Left ventricle myocardium inferior (tissue), 1 donor: ENCODE measurements at regions not wholly inside any gene's neighbourhood (a gene's known extent, or its start where the extent isn't known, plus 50 kb on each side); places are given as distances from the start of the nearest gene placed in this dataset.

ENCODE experiments used
- DNase-seq: peaks from one replicate; pipeline ENCODE4 v3.0.0-alpha.2; 2020
- H3K27ac ChIP-seq: fragments of 200-600 bp; replicated peaks from 2 replicates; pipeline ENCODE4 v1.8.0; 2021
- H3K27me3 ChIP-seq: fragments of 200-600 bp; 2 replicates; pipeline ENCODE4 v1.8.0; 2021; ENCODE audit warnings: low read depth
- H3K36me3 ChIP-seq: fragments of 200-600 bp; 2 replicates; pipeline ENCODE4 v1.8.0; 2021
- H3K4me1 ChIP-seq: fragments of 200-600 bp; 2 replicates; pipeline ENCODE4 v1.8.0; 2021
- H3K4me3 ChIP-seq: fragments of 200-600 bp; 2 replicates; pipeline ENCODE4 v1.8.0; 2021; ENCODE audit warnings: mild to moderate bottlenecking, moderate library complexity
- H3K9me3 ChIP-seq: fragments of 200-600 bp; replicated peaks from 2 replicates; pipeline ENCODE4 v1.8.0; 2021
- intact Hi-C: fragments of 100-400 bp; cut with micrococcal nuclease; formaldehyde crosslinking; loops from one replicate; pipeline ENCODE4 v1.11.0; 2022
- TF ChIP-seq, protein P1 (sequence below): fragments of 200-600 bp; IDR thresholded peaks from 2 replicates; pipeline ENCODE4 v1.8.0; 2021; ENCODE audit warnings: antibody characterized with exemption, mild to moderate bottlenecking, borderline replicate concordance
- donor health status: DM: no; HTN: yes; CAD: no; lungs with severe emphysema.

DNA sequence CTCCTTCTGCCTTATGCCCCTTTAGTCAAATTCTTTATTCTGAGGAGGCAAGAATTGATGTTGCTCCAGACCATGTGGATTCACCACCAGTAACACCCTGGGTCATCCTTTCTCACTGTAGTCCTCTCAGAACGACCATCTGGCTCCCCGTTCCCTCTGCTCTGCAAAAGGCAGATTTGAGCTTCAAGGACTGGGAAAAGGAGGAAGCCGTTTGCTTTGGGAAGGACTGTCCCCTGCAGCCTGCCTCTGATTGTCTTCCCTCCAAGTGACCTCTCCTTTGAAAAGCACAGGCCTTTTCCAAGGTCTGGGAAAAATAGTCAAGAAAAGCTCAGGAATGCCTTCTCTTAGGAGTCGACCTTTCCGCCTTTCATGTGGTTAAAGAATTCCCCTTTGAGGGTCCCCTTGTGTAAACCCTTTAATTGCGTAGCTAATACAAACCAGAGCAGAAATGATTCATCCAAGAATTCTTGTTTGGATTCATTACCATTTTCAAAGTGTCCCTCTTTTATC is 130.1 kb upstream of the COPS8 start:
- TF ChIP-seq, protein P1, sequence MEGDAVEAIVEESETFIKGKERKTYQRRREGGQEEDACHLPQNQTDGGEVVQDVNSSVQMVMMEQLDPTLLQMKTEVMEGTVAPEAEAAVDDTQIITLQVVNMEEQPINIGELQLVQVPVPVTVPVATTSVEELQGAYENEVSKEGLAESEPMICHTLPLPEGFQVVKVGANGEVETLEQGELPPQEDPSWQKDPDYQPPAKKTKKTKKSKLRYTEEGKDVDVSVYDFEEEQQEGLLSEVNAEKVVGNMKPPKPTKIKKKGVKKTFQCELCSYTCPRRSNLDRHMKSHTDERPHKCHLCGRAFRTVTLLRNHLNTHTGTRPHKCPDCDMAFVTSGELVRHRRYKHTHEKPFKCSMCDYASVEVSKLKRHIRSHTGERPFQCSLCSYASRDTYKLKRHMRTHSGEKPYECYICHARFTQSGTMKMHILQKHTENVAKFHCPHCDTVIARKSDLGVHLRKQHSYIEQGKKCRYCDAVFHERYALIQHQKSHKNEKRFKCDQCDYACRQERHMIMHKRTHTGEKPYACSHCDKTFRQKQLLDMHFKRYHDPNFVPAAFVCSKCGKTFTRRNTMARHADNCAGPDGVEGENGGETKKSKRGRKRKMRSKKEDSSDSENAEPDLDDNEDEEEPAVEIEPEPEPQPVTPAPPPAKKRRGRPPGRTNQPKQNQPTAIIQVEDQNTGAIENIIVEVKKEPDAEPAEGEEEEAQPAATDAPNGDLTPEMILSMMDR = no peak

DNA sequence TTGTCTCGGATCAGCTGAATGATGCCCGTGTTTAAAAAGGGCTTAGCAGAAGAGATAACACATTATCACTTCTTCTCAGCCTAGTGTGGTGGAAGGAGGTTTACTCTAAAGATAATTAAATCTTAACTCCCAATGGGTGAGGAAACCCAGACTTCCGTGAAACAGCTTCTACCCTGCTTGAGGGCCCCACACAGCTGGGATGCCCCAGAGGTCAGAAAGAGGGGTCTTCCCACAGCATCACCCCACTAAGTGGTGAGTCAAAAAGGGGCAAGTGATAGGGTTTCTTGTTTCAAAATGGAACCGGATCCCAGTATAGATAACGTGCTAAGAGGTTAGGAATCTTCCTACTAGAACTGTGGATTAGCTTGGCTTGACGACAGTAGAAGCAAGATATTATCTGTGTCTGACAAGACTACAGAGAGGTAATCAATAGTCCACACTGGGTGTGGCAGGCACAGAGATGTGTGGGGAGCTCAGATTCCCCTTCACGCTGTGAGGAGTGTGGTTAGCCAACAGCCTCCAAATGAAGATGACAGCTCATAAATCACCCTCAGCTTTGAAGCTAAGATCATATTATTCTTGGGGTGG is 129.6 kb upstream of the COPS8 start:
- H3K36me3 ChIP-seq = no peaks in the 10 kb centered on the region
- H3K27me3 ChIP-seq = peaks cover 8% of the 10 kb centered on the region
- H3K4me1 ChIP-seq = no peaks in the 10 kb centered on the region
- no peak overlapping the region for H3K27ac ChIP-seq
- TF ChIP-seq, protein P1 = no peak
- no peaks in the 10 kb centered on the region for H3K9me3 ChIP-seq
- intact Hi-C loops = no loop called here
- DNase-seq = no peak
- H3K4me3 ChIP-seq = no peak overlapping the region

More for the DNA sequence above, 130.1 kb upstream of the COPS8 start:
- Histone ChIP-seq H3K4me3 (no peak overlapping the region), H3K9me3 (no peaks in the 10 kb centered on the region), H3K27me3 (peaks cover 8% of the 10 kb centered on the region), H3K27ac (no peak overlapping the region), H3K36me3 (no peaks in the 10 kb centered on the region), H3K4me1 (no peaks in the 10 kb centered on the region)
- DNase-seq = no peak
- intact Hi-C loops = no loop called here

DNA sequence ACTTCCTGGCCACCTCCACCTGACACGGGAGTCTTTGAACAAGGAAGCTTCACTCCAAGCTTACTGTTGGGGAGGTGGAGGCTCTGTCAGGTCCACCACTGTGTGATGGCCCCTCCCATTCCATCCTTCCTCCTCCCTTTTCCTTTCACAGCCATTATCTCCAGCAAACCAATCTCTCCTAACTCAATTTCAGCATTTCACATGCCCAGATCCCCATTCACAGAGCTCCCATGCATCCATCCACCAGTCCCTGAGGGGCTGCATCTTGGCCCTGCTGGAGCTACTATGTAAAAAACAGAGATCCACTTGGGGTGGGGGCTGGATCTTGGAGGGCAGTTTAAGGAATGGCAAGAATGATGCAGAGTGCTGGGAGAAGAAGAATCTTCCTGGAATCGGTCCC is 129.0 kb upstream of the COPS8 start:
- Histone ChIP-seq H3K4me3 (no peak overlapping the region), H3K36me3 (no peaks in the 10 kb centered on the region), H3K4me1 (no peaks in the 10 kb centered on the region), H3K27ac (no peak overlapping the region), H3K9me3 (no peaks in the 10 kb centered on the region), H3K27me3 (peaks cover 8% of the 10 kb centered on the region)
- no peak for DNase-seq
- TF ChIP-seq, protein P1 = no peak
- intact Hi-C loops = no loop called here

DNA sequence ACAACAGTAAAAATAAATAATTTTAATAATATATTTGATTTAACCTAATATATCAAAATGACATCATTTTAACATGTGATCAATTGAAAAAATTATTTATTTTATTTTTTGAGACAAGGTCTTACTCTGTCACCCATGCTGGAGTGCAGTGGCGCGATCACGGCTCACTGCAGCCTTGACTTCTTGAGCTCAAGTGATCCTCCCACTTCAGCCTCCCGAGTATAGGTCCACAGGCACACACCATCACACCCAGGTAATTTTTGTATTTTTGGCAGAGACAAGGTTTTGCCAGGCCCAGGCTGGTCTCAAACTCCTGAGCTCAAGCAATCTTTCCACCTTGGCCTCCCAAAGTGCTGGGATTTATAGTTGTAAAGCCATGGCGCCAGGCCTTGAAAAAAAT is 126.7 kb upstream of the COPS8 start:
- Histone ChIP-seq H3K27me3 (peaks cover 8% of the 10 kb centered on the region), H3K4me1 (no peaks in the 10 kb centered on the region), H3K4me3 (no peak overlapping the region), H3K36me3 (no peaks in the 10 kb centered on the region), H3K9me3 (no peaks in the 10 kb centered on the region), H3K27ac (peak overlapping the region; percentile 42)
- DNase-seq = no peak
- TF ChIP-seq, protein P1 = no peak
- intact Hi-C loops = no loop called here

DNA sequence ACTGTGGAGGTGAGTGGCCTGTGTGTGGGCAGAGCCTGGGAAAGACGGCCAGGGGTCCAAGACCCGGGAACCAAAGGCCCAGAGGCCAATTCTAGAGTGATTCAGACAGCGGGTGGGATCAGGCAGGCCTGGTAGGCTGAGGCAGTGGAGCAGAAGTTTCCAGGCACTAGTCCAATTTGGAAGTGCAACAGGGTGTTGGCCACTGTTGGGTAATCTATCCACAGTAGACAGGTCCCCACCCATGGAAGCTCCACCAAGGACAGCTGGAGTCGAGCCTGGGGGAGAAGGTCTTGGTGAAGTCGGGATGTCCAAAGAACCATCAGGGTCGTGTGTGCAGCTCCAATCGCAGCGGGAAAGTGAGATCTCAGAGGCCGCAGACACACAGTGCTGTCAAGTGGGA is 125.8 kb upstream of the COPS8 start:
- H3K27ac ChIP-seq = peak overlapping the region; percentile 48
- DNase-seq = no peak

More for the DNA sequence above, 125.8 kb upstream of the COPS8 start:
- no peaks in the 10 kb centered on the region for H3K4me1 ChIP-seq
- no peaks in the 10 kb centered on the region for H3K9me3 ChIP-seq
- no peaks in the 10 kb centered on the region for H3K36me3 ChIP-seq
- peaks cover 8% of the 10 kb centered on the region for H3K27me3 ChIP-seq
- TF ChIP-seq, protein P1 = no peak
- intact Hi-C loops = no loop called here
- no peak overlapping the region for H3K4me3 ChIP-seq
